Ascending aorta (tissue), 2 donors: ENCODE measurements at regions not wholly inside any gene's neighbourhood (a gene's known extent, or its start where the extent isn't known, plus 50 kb on each side); places are given as distances from the start of the nearest gene placed in this dataset.

Source experiments
- DNase-seq, 2 donors: peaks; one replicate each; pipeline ENCODE4 v3.0.0-alpha.2; 2019; ENCODE audit warnings: low spot score in 2 of 2
- H3K27ac ChIP-seq, 2 donors: fragments of 200-600 bp; sonication (generic); one replicate each; pipeline ENCODE4 v1.5.1; 2016 to 2017; ENCODE audit warnings: mild to moderate bottlenecking in 1 of 2
- H3K27me3 ChIP-seq: fragments of 200-600 bp; sonication (generic); one replicate; pipeline ENCODE4 v1.5.1; 2017
- H3K36me3 ChIP-seq, 2 donors: fragments of 200-600 bp; sonication (generic); one replicate each; pipeline ENCODE4 v1.5.1; 2016
- H3K4me1 ChIP-seq, 2 donors: fragments of 200-600 bp; sonication (generic); one replicate each; pipeline ENCODE4 v1.5.1; 2016 to 2017; ENCODE audit warnings: mild to moderate bottlenecking in 1 of 2
- H3K4me3 ChIP-seq, 2 donors: fragments of 200-600 bp; sonication (generic); one replicate each; pipeline ENCODE4 v1.5.1; 2016 to 2017; ENCODE audit warnings: mild to moderate bottlenecking in 1 of 2
- H3K9me3 ChIP-seq, 2 donors: fragments of 200-600 bp; sonication (generic); one replicate each; pipeline ENCODE4 v1.5.1; 2016
- CTCF ChIP-seq, 3 experiments: fragments of 200-600 bp in 2 of 3; fragments of 450-650 bp in 1 of 3; sonication (generic) in 2 of 3; IDR thresholded peaks; one replicate each; pipeline ENCODE4 v1.5.1; 2016 to 2019; ENCODE audit warnings: antibody characterized with exemption in 3 of 3, mild to moderate bottlenecking in 1 of 3, moderate library complexity in 1 of 3
- intact Hi-C: fragments of 100-400 bp; cut with DNase I; formaldehyde crosslinking; loops from one replicate; pipeline ENCODE4 v1.15.1; 2023

GRCh38 chr13:67860315-67860714 is 630.2 kb upstream of the PCDH9 start:
- no peak for TF ChIP-seq CTCF (IDR thresholded peaks at IDR 0.05)
- intact Hi-C loops = no loop called here
- Histone ChIP-seq H3K36me3 (no peaks in the 10 kb centered on the region), H3K9me3 (no peaks in the 10 kb centered on the region), H3K4me1 (no peaks in the 10 kb centered on the region), H3K27me3 (no peaks in the 10 kb centered on the region), H3K27ac (no peak overlapping the region), H3K4me3 (no peak overlapping the region)
- DNase-seq = no peak

- intact Hi-C loops = no loop called here
- no peak for DNase-seq
- H3K27me3 ChIP-seq = no peaks in the 10 kb centered on the region
- H3K36me3 ChIP-seq = no peaks in the 10 kb centered on the region
- H3K27ac ChIP-seq = no peak overlapping the region
- H3K4me3 ChIP-seq = no peak overlapping the region
- H3K4me1 ChIP-seq = no peaks in the 10 kb centered on the region
- no peaks in the 10 kb centered on the region for H3K9me3 ChIP-seq
- no peak for TF ChIP-seq CTCF (IDR thresholded peaks at IDR 0.05)
Measured at GRCh38 chr13:67859904-67860303, 629.8 kb upstream of the PCDH9 start.

- Histone ChIP-seq H3K27me3 (no peaks in the 10 kb centered on the region), H3K36me3 (no peaks in the 10 kb centered on the region), H3K9me3 (no peaks in the 10 kb centered on the region), H3K27ac (no peak overlapping the region), H3K4me1 (no peaks in the 10 kb centered on the region), H3K4me3 (no peak overlapping the region)
- no peak for TF ChIP-seq CTCF (IDR thresholded peaks at IDR 0.05)
- intact Hi-C loops = no loop called here
- DNase-seq = no peak
Measured at GRCh38 chr13:67857581-67858310, 627.6 kb upstream of the PCDH9 start.

- no peak for DNase-seq
- H3K4me1 ChIP-seq = no peaks in the 10 kb centered on the region
- H3K36me3 ChIP-seq = no peaks in the 10 kb centered on the region
- intact Hi-C loops = no loop called here
- no peak overlapping the region for H3K27ac ChIP-seq
- H3K4me3 ChIP-seq = no peak overlapping the region
- no peaks in the 10 kb centered on the region for H3K27me3 ChIP-seq
- H3K9me3 ChIP-seq = no peaks in the 10 kb centered on the region
- no peak for TF ChIP-seq CTCF (IDR thresholded peaks at IDR 0.05)
Measured at GRCh38 chr13:67856955-67857354, 626.8 kb upstream of the PCDH9 start.

- Histone ChIP-seq H3K27ac (no peak overlapping the region), H3K4me1 (no peaks in the 10 kb centered on the region), H3K27me3 (no peaks in the 10 kb centered on the region), H3K4me3 (no peak overlapping the region), H3K9me3 (no peaks in the 10 kb centered on the region), H3K36me3 (no peaks in the 10 kb centered on the region)
- no peak for DNase-seq
- no peak for TF ChIP-seq CTCF (IDR thresholded peaks at IDR 0.05)
- intact Hi-C loops = no loop called here
Measured at GRCh38 chr13:67855741-67856238, 625.7 kb upstream of the PCDH9 start.
